Thoracic aorta (tissue), 2 donors: ENCODE measurements at regions not wholly inside any gene's neighbourhood (a gene's known extent, or its start where the extent isn't known, plus 50 kb on each side); places are given as distances from the start of the nearest gene placed in this dataset.

ENCODE experiments used
- ATAC-seq: fragments of 150-250 bp; one replicate; pipeline ENCODE4 v1.8.0; 2017; ENCODE audit warnings: low read depth; ENCODE audit not compliant: insufficient number of reproducible peaks, low FRiP score
- DNase-seq: peaks from one replicate; pipeline ENCODE4 v3.0.0-alpha.2; 2020; ENCODE audit warnings: low spot score
- H3K27ac ChIP-seq, 2 donors: fragments of 200-600 bp; sonication (generic); 1 replicate in 1 of 2; 2 replicates in 1 of 2; pipeline ENCODE4 v1.5.1; 2016; ENCODE audit warnings: mild to moderate bottlenecking in 2 of 2, moderate library complexity in 2 of 2
- H3K27me3 ChIP-seq: fragments of 200-600 bp; sonication (generic); replicated peaks from 2 replicates; pipeline ENCODE4 v1.6.0; 2016; ENCODE audit warnings: mild to moderate bottlenecking; ENCODE audit not compliant: insufficient read depth
- H3K36me3 ChIP-seq: fragments of 200-600 bp; sonication (generic); one replicate; pipeline ENCODE4 v1.5.1; 2016
- H3K4me1 ChIP-seq, 2 donors: fragments of 200-600 bp; sonication (generic); 1 replicate in 1 of 2; 2 replicates in 1 of 2; pipeline versions ENCODE4 v1.5.1 to v1.6.0; 2016; ENCODE audit warnings: low read depth in 2 of 2, mild to moderate bottlenecking in 1 of 2; ENCODE audit not compliant: control insufficient read depth in 1 of 2
- H3K4me3 ChIP-seq: fragments of 200-600 bp; sonication (generic); 2 replicates; pipeline ENCODE4 v1.5.1; 2016; ENCODE audit warnings: mild to moderate bottlenecking
- H3K9me3 ChIP-seq: fragments of 200-600 bp; sonication (generic); 2 replicates; pipeline ENCODE4 v1.5.1; 2016
- CTCF ChIP-seq: fragments of 200-600 bp; sonication (generic); IDR thresholded peaks from one replicate; pipeline ENCODE4 v1.5.1; 2019; ENCODE audit warnings: antibody characterized with exemption

- ATAC-seq (no peak), DNase-seq (no peak)
- Histone ChIP-seq H3K27ac (no peak overlapping the region), H3K4me1 (peaks cover 16 to 28% of the 10 kb centered on the region in 2 donors), H3K9me3 (no peaks in the 10 kb centered on the region), H3K4me3 (no peak overlapping the region), H3K36me3 (no peaks in the 10 kb centered on the region), H3K27me3 (no peaks in the 10 kb centered on the region)
- no peak for TF ChIP-seq CTCF
Measured at GRCh38 chr2:12436483-12436882, 280.3 kb upstream of the TRIB2 start.

DNA sequence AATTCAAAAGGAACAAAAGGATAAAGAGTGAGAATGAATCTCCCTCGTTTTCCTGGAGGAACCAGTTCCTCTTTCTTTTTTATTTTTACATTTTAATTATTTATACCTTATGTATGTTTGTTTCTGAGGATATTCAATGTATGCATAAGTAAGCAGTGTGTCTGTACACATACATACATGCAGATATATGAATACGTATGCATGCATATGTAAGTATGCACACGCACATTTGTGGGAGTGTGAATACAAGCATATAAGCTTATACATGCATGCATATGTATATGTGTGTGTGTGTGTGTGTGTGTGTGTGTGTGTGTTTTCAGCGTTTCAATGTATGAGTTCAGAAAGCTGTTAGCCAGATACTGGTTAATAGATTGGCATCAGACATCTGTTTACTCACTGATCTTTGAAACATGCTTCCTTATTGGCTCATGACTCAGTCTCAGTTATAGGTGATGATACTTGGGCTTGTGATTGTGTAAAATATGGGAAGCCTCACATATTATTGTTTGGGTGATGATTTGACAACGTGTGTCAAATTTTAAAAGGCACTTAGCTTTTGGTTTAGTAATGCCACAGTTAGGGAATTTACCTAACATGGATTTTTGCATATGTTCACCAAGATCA, 279.7 kb upstream of the TRIB2 start:
- Histone ChIP-seq H3K36me3 (no peaks in the 10 kb centered on the region), H3K27ac (no peak overlapping the region), H3K27me3 (no peaks in the 10 kb centered on the region), H3K4me3 (no peak overlapping the region), H3K9me3 (no peaks in the 10 kb centered on the region), H3K4me1 (peaks cover 16 to 30% of the 10 kb centered on the region in 2 donors)
- ATAC-seq (no peak), DNase-seq (no peak)
- TF ChIP-seq CTCF: no peak

DNA sequence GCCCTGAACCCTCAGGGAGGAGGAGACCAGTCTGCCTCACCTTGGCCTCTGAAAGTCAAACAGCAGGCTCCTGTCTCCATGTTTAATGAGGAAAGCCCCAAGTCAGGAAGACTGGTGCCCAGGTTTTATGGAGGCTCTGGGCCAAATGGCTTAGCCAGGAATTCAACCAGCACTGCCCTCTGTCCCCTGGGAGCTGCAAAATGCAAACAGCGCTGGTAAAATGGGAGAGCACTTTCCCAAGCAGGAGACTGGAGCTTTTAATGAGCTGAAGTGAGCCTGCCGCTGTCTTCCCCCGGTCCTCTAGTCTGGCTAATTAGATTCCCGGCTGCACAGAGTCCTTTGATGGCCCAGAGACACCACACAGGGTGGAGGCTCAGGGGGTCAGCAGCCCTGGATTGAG, 276.0 kb upstream of the TRIB2 start:
- H3K4me3 ChIP-seq: no peak overlapping the region
- TF ChIP-seq CTCF: no peak
- peak overlapping the region in 1 of 2 donors; percentile 24 for H3K27ac ChIP-seq
- no peaks in the 10 kb centered on the region for H3K27me3 ChIP-seq
- DNase-seq: no peak
- H3K4me1 ChIP-seq: peaks cover 11 to 22% of the 10 kb centered on the region in 2 donors
- no peaks in the 10 kb centered on the region for H3K36me3 ChIP-seq
- no peaks in the 10 kb centered on the region for H3K9me3 ChIP-seq
- ATAC-seq: no peak

DNA sequence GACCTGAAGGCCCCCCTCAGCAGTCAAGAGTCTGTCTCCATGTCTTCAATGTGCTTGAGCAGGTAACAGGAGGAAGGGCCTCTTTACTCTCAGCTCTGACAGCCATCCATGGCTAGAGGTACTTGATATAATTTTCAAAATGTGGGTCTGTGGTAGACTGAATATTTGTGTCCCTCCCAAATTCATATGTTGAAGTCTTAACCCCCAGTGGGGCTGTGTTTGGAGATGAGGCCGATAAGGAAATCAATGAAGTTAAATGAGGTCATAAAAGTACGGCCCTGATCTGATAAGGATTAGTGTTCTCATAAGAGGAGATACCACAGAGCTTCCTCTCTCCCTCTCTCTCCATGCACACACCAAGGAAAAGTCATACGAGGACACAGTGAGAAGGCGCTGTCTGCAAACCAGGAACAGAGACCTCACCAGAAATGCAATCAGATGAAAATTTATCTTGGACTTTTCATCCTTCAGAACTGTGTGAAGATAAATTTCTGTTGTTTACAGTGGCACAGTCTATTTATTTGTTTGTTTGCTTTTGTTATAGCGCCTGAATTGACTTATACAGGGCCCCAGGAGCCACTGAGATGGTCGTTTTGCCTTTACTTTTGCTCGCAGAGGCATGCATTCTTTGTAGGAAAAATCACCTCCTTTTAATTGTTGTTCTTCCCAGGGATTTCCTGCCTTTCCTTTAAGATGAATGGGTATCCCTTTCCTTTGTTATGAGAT, 274.8 kb upstream of the TRIB2 start:
- Histone ChIP-seq H3K36me3 (no peaks in the 10 kb centered on the region), H3K27ac (peak overlapping the region in 1 of 2 donors; percentile 4), H3K27me3 (no peaks in the 10 kb centered on the region), H3K9me3 (no peaks in the 10 kb centered on the region), H3K4me1 (peaks cover 11 to 22% of the 10 kb centered on the region in 2 donors), H3K4me3 (no peak overlapping the region)
- ATAC-seq: no peak
- no peak for TF ChIP-seq CTCF
- no peak for DNase-seq

DNA sequence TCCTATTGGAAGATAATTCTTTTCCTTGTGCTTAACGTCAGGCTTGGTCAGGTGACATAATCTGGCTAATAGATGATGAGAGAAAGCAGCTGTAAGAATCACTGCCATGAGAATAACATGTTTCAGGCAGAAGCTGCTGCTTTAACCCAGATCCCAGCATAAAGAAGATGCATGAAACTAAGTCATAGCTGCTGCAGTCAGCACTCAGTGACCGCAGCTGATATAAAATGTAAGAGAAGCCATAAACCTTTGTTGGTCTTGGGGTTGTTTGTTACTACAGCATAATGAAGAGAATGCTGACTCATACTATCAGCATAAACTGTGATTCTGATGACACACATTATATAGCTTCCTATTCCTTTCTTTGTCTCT, 274.3 kb upstream of the TRIB2 start:
- ATAC-seq (no peak), DNase-seq (no peak)
- Histone ChIP-seq H3K27me3 (no peaks in the 10 kb centered on the region), H3K4me1 (peaks cover 11 to 22% of the 10 kb centered on the region in 2 donors), H3K27ac (peak overlapping the region in 1 of 2 donors; percentile 4), H3K4me3 (no peak overlapping the region), H3K36me3 (no peaks in the 10 kb centered on the region), H3K9me3 (no peaks in the 10 kb centered on the region)
- no peak for TF ChIP-seq CTCF
